BJ (cell line): ENCODE measurements at regions not wholly inside any gene's neighbourhood (a gene's known extent, or its start where the extent isn't known, plus 50 kb on each side); places are given as distances from the start of the nearest gene placed in this dataset.
A peak's percentile ranks its signal among the peaks of the same experiment; 100 is the strongest.
"Not testable (repeated sequence)": the region's sequence is repeated elsewhere in the genome, so short reads cannot be mapped to it uniquely, and the experiment has no call there.

Source experiments
- CTCF ChIA-PET: fragments of 350-600 bp; formaldehyde crosslinking; extraction: SDS; loops from one replicate; lab custom pipeline; 2021; ENCODE audit warnings: antibody characterized with exemption, inconsistent platforms; lab: Yijun Ruan, JAX
- POLR2A ChIA-PET: fragments of 300-600 bp; sonication (Branson Sonifier 250); formaldehyde crosslinking; extraction: SDS; loops from one replicate; lab custom pipeline; 2021; ENCODE audit warnings: antibody characterized with exemption; lab: Charles Lee
- DNase-seq: peaks from one replicate; pipeline ENCODE4 v3.0.0-alpha.2; 2011; ENCODE audit warnings: low read depth
- H3K27me3 ChIP-seq: 2 replicates; pipeline ENCODE4 v1.6.0; 2011; ENCODE audit warnings: low read length; ENCODE audit not compliant: control insufficient read depth, insufficient read depth
- H3K36me3 ChIP-seq: 2 replicates; pipeline ENCODE4 v1.5.1; 2011; ENCODE audit warnings: low read length; ENCODE audit not compliant: control insufficient read depth, insufficient read depth
- H3K4me3 ChIP-seq: 2 replicates; pipeline ENCODE4 v1.5.1; 2011; ENCODE audit warnings: low read depth, mild to moderate bottlenecking, control low read depth, low read length
- CTCF ChIP-seq: IDR thresholded peaks from 2 replicates; pipeline ENCODE4 v1.5.1; 2011; ENCODE audit warnings: low read depth, mild to moderate bottlenecking, control low read depth, inconsistent platforms, low read length, moderate library complexity; ENCODE audit not compliant: insufficient read depth

- POLR2A ChIA-PET, H3K36me3 ChIP-seq, CTCF ChIA-PET, DNase-seq, H3K27me3 ChIP-seq, H3K4me3 ChIP-seq: not testable (repeated sequence)
Observed at GRCh38 chr4:9008407-9008806, 136.8 kb upstream of the HMX1 start.

- POLR2A ChIA-PET, H3K36me3 ChIP-seq, DNase-seq, H3K27me3 ChIP-seq, H3K4me3 ChIP-seq: not testable (repeated sequence)
- CTCF ChIA-PET: interaction anchor here (0.6 to 0.8 kb wide), 7 partner anchors 9 to 380 kb away, joined by 3 to 4 read pairs (median 4); no protein-coding TSS in a partner anchor
Observed at GRCh38 chr4:9001153-9001552, 129.5 kb upstream of the HMX1 start.

GRCh38 chr4:9000505-9001001 lies 128.9 kb upstream of the HMX1 start:
- H3K4me3 ChIP-seq, H3K36me3 ChIP-seq, DNase-seq, POLR2A ChIA-PET, H3K27me3 ChIP-seq: not testable (repeated sequence)
- CTCF ChIA-PET: interaction anchor here (0.6 to 0.8 kb wide), 7 partner anchors 9 to 381 kb away, joined by 3 to 4 read pairs (median 4); no protein-coding TSS in a partner anchor
- 0 out of 2 replicates have a peak, but pooled peaks have one; percentile 18 for TF ChIP-seq CTCF

- CTCF ChIA-PET: interaction anchor here (1.6 kb wide), 1 partner anchor 8 kb away, joined by 4 read pairs; no protein-coding TSS in a partner anchor
- H3K4me3 ChIP-seq, POLR2A ChIA-PET, H3K27me3 ChIP-seq, DNase-seq, H3K36me3 ChIP-seq: not testable (repeated sequence)
Observed at GRCh38 chr4:8992981-8993380, 121.3 kb upstream of the HMX1 start.

- CTCF ChIA-PET: interaction anchor here (1.6 kb wide), 1 partner anchor 9 kb away, joined by 4 read pairs; no protein-coding TSS in a partner anchor
- H3K4me3 ChIP-seq, POLR2A ChIA-PET, H3K36me3 ChIP-seq, H3K27me3 ChIP-seq, DNase-seq: not testable (repeated sequence)
Observed at GRCh38 chr4:8991449-8991848, 119.8 kb upstream of the HMX1 start.

- H3K27me3 ChIP-seq, H3K36me3 ChIP-seq, H3K4me3 ChIP-seq, POLR2A ChIA-PET, CTCF ChIA-PET, DNase-seq: not testable (repeated sequence)
Observed at GRCh38 chr4:8990341-8990740, 118.7 kb upstream of the HMX1 start.

- CTCF ChIA-PET, POLR2A ChIA-PET, H3K4me3 ChIP-seq, DNase-seq, H3K27me3 ChIP-seq, H3K36me3 ChIP-seq: not testable (repeated sequence)
Observed at GRCh38 chr4:8985786-8986185, 114.1 kb upstream of the HMX1 start.

- H3K27me3 ChIP-seq, POLR2A ChIA-PET, H3K36me3 ChIP-seq, DNase-seq, CTCF ChIA-PET, H3K4me3 ChIP-seq: not testable (repeated sequence)
Observed at GRCh38 chr4:8984641-8985040, 113.0 kb upstream of the HMX1 start.

- H3K36me3 ChIP-seq, POLR2A ChIA-PET, H3K4me3 ChIP-seq, DNase-seq, H3K27me3 ChIP-seq, CTCF ChIA-PET: not testable (repeated sequence)
Observed at GRCh38 chr4:8983921-8984320, 112.3 kb upstream of the HMX1 start.

GRCh38 chr4:8976466-8977128 lies 105.0 kb upstream of the HMX1 start:
- POLR2A ChIA-PET, H3K36me3 ChIP-seq, DNase-seq, CTCF ChIA-PET, H3K27me3 ChIP-seq, H3K4me3 ChIP-seq: not testable (repeated sequence)

GRCh38 chr4:8972635-8973034 lies 101.0 kb upstream of the HMX1 start:
- H3K36me3 ChIP-seq, DNase-seq, POLR2A ChIA-PET, H3K4me3 ChIP-seq, CTCF ChIA-PET, H3K27me3 ChIP-seq: not testable (repeated sequence)

- H3K4me3 ChIP-seq, CTCF ChIA-PET, H3K36me3 ChIP-seq, H3K27me3 ChIP-seq, DNase-seq, POLR2A ChIA-PET: not testable (repeated sequence)
Observed at GRCh38 chr4:8965896-8966295, 94.3 kb upstream of the HMX1 start.
